Breast epithelium (tissue), 3 donors: ENCODE measurements at regions not wholly inside any gene's neighbourhood (a gene's known extent, or its start where the extent isn't known, plus 50 kb on each side); places are given as distances from the start of the nearest gene placed in this dataset.

Source experiments
- CTCF ChIP-seq, 3 donors: fragments of 450-650 bp; IDR thresholded peaks; one replicate each; pipeline ENCODE4 v1.5.1; 2016 to 2017; ENCODE audit warnings: antibody characterized with exemption in 3 of 3, mild to moderate bottlenecking in 3 of 3, moderate library complexity in 3 of 3
- POLR2A ChIP-seq: fragments of 450-650 bp; IDR thresholded peaks from one replicate; pipeline ENCODE4 v1.6.1; 2016; ENCODE audit warnings: antibody characterized with exemption, mild to moderate bottlenecking, moderate library complexity
- POLR2AphosphoS5 ChIP-seq, 3 donors: sonication (generic); formaldehyde crosslinking; IDR thresholded peaks; one replicate each; pipeline ENCODE4 v1.6.1; 2017; ENCODE audit warnings: antibody characterized with exemption in 3 of 3

- no peak for TF ChIP-seq POLR2A
- TF ChIP-seq CTCF (IDR thresholded peaks at IDR 0.05), result no peak
- no peak for TF ChIP-seq POLR2AphosphoS5 (IDR thresholded peaks at IDR 0.05)
These were observed 1185.5 kb downstream of the LRFN5 start for GRCh38 chr14:42792166-42792565.
